ENCODE measurements at regions not wholly inside any gene's neighbourhood (a gene's known extent, or its start where the extent isn't known, plus 50 kb on each side); places are given as distances from the start of the nearest gene placed in this dataset.

DNA sequence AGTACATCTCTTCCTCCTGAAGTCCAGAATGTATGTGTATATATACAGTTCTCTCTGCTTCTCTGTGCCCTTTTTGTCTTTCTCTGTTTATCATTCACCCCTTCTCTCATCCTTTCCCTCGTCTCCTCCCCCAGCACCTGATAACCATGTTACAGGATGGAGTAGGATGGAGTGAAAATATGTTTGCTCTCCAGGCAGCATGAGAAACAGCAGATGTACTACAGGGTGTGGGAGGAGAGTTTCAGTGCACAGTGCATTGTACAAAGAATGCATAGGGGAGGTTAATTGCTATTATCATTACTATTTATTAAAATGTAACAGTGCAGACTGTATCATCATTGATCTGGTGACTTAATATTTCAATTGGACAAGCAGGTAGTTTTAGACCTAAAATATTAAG lies 104.5 kb downstream of the MFAP3L start (continued):
- TF ChIP-seq ZNF639 (tag by site-specific recombination; IDR thresholded peaks at IDR 0.05) (no peak), ZNF202 (tag by site-specific recombination; IDR thresholded peaks at IDR 0.05; ENCODE audit: borderline replicate concordance) (no peak), ZBTB44 (tag by site-specific recombination; IDR thresholded peaks at IDR 0.05) (no peak), ZNF157 (tag by site-specific recombination; IDR thresholded peaks at IDR 0.05) (no peak), ZNF37A (tag by site-specific recombination; IDR thresholded peaks at IDR 0.05) (no peak), ELK4 (IDR thresholded peaks at IDR 0.05; ENCODE audit: borderline replicate concordance, low read depth, low read length) (no peak), ZNF560 (tag by site-specific recombination; IDR thresholded peaks at IDR 0.05; ENCODE audit: borderline replicate concordance) (no peak), ZNF596 (tag by site-specific recombination; IDR thresholded peaks at IDR 0.05) (no peak)
- TF ChIP-seq, protein P1, sequence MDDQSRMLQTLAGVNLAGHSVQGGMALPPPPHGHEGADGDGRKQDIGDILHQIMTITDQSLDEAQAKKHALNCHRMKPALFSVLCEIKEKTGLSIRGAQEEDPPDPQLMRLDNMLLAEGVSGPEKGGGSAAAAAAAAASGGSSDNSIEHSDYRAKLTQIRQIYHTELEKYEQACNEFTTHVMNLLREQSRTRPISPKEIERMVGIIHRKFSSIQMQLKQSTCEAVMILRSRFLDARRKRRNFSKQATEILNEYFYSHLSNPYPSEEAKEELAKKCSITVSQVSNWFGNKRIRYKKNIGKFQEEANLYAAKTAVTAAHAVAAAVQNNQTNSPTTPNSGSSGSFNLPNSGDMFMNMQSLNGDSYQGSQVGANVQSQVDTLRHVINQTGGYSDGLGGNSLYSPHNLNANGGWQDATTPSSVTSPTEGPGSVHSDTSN (CRISPR knock-in tag; IDR thresholded peaks at IDR 0.05), result no peak

DNA sequence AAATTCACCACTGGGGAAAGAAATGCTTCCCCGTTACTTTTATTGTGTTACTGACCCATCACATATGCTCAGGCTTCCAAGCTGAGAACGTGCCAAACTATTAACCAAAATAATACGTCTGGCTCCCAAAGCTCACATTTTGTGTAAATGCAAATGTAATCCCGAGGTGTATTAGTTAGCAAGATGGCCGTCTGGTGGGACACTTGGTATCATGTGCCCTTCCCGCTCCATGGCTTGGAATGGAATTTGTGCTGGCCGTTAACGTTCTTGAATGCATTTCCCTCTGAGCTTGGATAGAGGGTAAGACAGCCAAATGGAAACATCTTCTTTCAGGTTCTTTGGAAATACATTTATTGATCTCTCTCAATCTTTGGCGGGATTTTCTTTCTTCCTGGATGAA lies 105.0 kb downstream of the MFAP3L start:
- no peak overlapping the region for H3K27ac ChIP-seq (ENCODE audit: extremely low read depth, low read depth, low read length)
- H3K4me3 ChIP-seq (ENCODE audit: low read depth, low read length), result no peak overlapping the region
- H3K36me3 ChIP-seq (ENCODE audit: control insufficient read depth in 2 of 2, insufficient read depth in 1 of 2, low read length in 2 of 2), result no peaks in the 10 kb centered on the region
- TF ChIP-seq MEIS1 (CRISPR knock-in tag; IDR thresholded peaks at IDR 0.05; ENCODE audit: borderline replicate concordance) (no peak), YY2 (tag by site-specific recombination; IDR thresholded peaks at IDR 0.05) (no peak), ZNF544 (tag by site-specific recombination; IDR thresholded peaks at IDR 0.05) (no peak), OVOL3 (tag by site-specific recombination; IDR thresholded peaks at IDR 0.05) (no peak), YY1 (tag by site-specific recombination; IDR thresholded peaks at IDR 0.05) (no peak), ZNF366 (tag by site-specific recombination; conservative IDR thresholded peaks at IDR 0.05) (no peak), ZIC2 (tag by site-specific recombination; IDR thresholded peaks at IDR 0.05) (no peak), PRDM6 (tag by site-specific recombination; IDR thresholded peaks at IDR 0.05) (no peak), BCL11A (tag by site-specific recombination; IDR thresholded peaks at IDR 0.05; ENCODE audit: low read depth) (no peak)
- CTCF ChIA-PET, result no interaction called here
- POLR2A ChIA-PET, result no interaction called here
- no peaks in the 10 kb centered on the region for H3K9me3 ChIP-seq (ENCODE audit: control insufficient read depth, insufficient read depth, low read depth, low read length)
- H3K4me1 ChIP-seq (ENCODE audit: control insufficient read depth, insufficient read depth, low read length), result peaks cover 2% of the 10 kb centered on the region; the same call in 1 of the 2 replicates
